Stomach (tissue), 4 donors: ENCODE measurements at regions not wholly inside any gene's neighbourhood (a gene's known extent, or its start where the extent isn't known, plus 50 kb on each side); places are given as distances from the start of the nearest gene placed in this dataset.

Source experiments
- CTCF ChIP-seq, 7 experiments: fragments of 450-650 bp in 4 of 7; fragments of 200-600 bp in 3 of 7; sonication (generic) in 3 of 7; IDR thresholded peaks; one replicate each; pipeline ENCODE4 v1.5.1; 2016 to 2019; ENCODE audit warnings: antibody characterized with exemption in 7 of 7, control low read depth in 2 of 7, mild to moderate bottlenecking in 1 of 7
- EP300 ChIP-seq: sonication (generic); formaldehyde crosslinking; IDR thresholded peaks from one replicate; pipeline ENCODE4 v1.6.1; 2017; ENCODE audit warnings: antibody characterized with exemption
- POLR2A ChIP-seq, 4 donors: fragments of 450-650 bp; IDR thresholded peaks; one replicate each; pipeline ENCODE4 v1.6.1; 2016; ENCODE audit warnings: antibody characterized with exemption in 4 of 4, control low read depth in 2 of 4, mild to moderate bottlenecking in 1 of 4, moderate library complexity in 1 of 4
- POLR2AphosphoS5 ChIP-seq, 3 donors: sonication (generic); formaldehyde crosslinking; IDR thresholded peaks; one replicate each; pipeline ENCODE4 v1.6.1; 2016; ENCODE audit warnings: antibody characterized with exemption in 3 of 3

GRCh38 chr3:113100063-113100462 lies 109.3 kb downstream of the GTPBP8 start:
- TF ChIP-seq CTCF (IDR thresholded peaks at IDR 0.05): no peak
- TF ChIP-seq EP300: no peak
- TF ChIP-seq POLR2A (IDR thresholded peaks at IDR 0.05): no peak
- no peak for TF ChIP-seq POLR2AphosphoS5 (IDR thresholded peaks at IDR 0.05)
